ENCODE measurements at regions not wholly inside any gene's neighbourhood (a gene's known extent, or its start where the extent isn't known, plus 50 kb on each side); places are given as distances from the start of the nearest gene placed in this dataset.

DNA sequence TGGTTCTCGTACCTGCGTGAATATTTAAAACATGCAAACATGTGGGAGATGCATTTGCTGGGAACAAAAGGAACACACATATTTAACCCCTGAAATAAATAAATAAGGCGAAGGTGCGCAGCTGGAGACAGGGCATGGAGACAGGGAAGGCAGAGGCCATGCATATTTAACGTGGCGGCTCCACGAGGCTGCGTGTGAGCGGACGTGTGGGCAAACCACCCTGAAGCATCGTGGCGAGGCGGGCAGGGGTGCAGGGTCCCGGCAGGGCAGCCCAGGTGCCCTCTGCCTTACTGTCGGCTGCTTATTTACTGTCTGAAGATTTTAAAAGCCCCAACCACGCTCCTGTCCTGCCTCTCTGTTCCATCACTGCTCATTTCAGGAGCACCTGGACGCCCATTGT is 104.0 kb upstream of the ACTRT2 start:
- Histone ChIP-seq H3K36me3 (no peaks in the 10 kb centered on the region), H3K9me3 (no peaks in the 10 kb centered on the region), H3K27ac (no peak overlapping the region), H3K4me3 (no peak overlapping the region), H3K27me3 (replicated peaks; ENCODE audit: insufficient read depth) (no peaks in the 10 kb centered on the region), H3K4me1 (ENCODE audit: control insufficient read depth in 1 of 2, low read depth in 2 of 2) (peaks cover 5 to 18% of the 10 kb centered on the region in 2 donors)
- ATAC-seq (ENCODE audit: insufficient number of reproducible peaks, low FRiP score, low read depth), result no peak
- TF ChIP-seq CTCF (IDR thresholded peaks at IDR 0.05), result no peak
- DNase-seq (ENCODE audit: low spot score), result no peak

GRCh38 chr1:2918441-2918840 is 102.8 kb upstream of the ACTRT2 start:
- Histone ChIP-seq H3K36me3 (no peaks in the 10 kb centered on the region), H3K4me3 (no peak overlapping the region), H3K27ac (no peak overlapping the region), H3K27me3 (replicated peaks; ENCODE audit: insufficient read depth) (no peaks in the 10 kb centered on the region), H3K9me3 (no peaks in the 10 kb centered on the region), H3K4me1 (ENCODE audit: control insufficient read depth in 1 of 2, low read depth in 2 of 2) (peaks cover 5 to 26% of the 10 kb centered on the region in 2 donors)
- DNase-seq (ENCODE audit: low spot score), result no peak
- TF ChIP-seq CTCF (IDR thresholded peaks at IDR 0.05), result no peak
- no peak for ATAC-seq (ENCODE audit: insufficient number of reproducible peaks, low FRiP score, low read depth)

DNA sequence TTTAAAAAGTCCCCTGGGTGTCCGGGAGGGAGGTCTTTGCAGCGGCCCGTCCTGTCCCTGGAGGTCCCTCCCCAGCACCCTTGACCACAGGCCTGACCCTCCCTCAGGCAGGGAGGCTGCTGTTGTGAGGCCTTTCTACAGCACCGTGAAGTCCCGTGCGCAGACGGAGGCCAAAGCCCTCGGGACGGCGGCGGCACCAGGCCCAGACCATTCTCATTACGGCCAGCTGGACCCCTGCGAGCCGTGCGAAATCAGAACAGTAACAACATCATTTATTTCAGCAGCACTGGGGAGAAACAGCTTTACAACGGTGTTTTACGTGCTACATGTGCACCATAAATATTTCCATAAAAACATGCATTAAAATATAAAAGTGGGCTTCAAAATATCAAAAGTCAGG is 101.4 kb upstream of the ACTRT2 start:
- Histone ChIP-seq H3K9me3 (no peaks in the 10 kb centered on the region), H3K4me1 (ENCODE audit: control insufficient read depth in 1 of 2, low read depth in 2 of 2) (peaks cover 5 to 25% of the 10 kb centered on the region in 2 donors), H3K4me3 (no peak overlapping the region), H3K36me3 (no peaks in the 10 kb centered on the region), H3K27ac (no peak overlapping the region), H3K27me3 (replicated peaks; ENCODE audit: insufficient read depth) (no peaks in the 10 kb centered on the region)
- no peak for DNase-seq (ENCODE audit: low spot score)
- ATAC-seq (ENCODE audit: insufficient number of reproducible peaks, low FRiP score, low read depth), result no peak
- no peak for TF ChIP-seq CTCF (IDR thresholded peaks at IDR 0.05)

DNA sequence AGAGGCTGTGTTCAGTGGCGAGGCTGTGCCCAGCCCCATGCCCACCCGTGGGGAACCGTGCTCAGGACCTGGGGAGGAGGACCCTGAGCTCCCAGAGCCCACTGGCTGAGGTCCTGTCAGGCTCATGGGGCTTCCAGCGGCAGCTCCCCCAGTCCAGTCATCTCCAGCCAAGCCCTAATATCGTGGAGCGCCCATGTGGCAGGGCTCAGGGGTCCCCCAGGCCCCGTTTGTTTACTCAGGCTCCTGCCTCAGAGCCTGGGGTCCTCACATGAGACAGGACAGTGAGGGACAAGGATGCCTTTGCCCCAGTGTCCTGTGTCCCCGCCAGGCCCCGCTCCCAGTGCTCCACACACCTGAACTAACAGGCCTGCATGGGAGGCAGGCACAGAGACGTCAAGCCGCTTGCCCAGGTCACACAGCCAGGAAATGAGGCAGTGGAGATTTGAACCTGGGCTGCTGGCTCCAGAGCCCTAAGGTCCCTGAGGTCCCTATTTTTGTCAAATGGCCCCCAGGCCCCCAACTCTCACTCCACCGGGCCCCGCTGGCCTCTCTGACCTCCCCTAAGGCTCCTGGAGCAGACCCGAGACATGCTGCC is 100.7 kb upstream of the ACTRT2 start:
- no peak for ATAC-seq (ENCODE audit: insufficient number of reproducible peaks, low FRiP score, low read depth)

More for the DNA sequence above, 100.7 kb upstream of the ACTRT2 start:
- TF ChIP-seq CTCF (IDR thresholded peaks at IDR 0.05), result no peak
- Histone ChIP-seq H3K27ac (no peak overlapping the region), H3K4me3 (no peak overlapping the region), H3K27me3 (replicated peaks; ENCODE audit: insufficient read depth) (no peaks in the 10 kb centered on the region), H3K36me3 (no peaks in the 10 kb centered on the region), H3K9me3 (no peaks in the 10 kb centered on the region), H3K4me1 (ENCODE audit: control insufficient read depth in 1 of 2, low read depth in 2 of 2) (peaks cover 5 to 25% of the 10 kb centered on the region in 2 donors)
- DNase-seq (ENCODE audit: low spot score), result no peak
